ENCODE measurements at regions not wholly inside any gene's neighbourhood (a gene's known extent, or its start where the extent isn't known, plus 50 kb on each side); places are given as distances from the start of the nearest gene placed in this dataset.
"Not testable (repeated sequence)": the region's sequence is repeated elsewhere in the genome, so short reads cannot be mapped to it uniquely, and the experiment has no call there.

GRCh38 chr20:55038684-55039083, 563.3 kb downstream of the DOK5 start:
- FAIRE-seq: no peak

GRCh38 chr20:55031971-55032370, 556.6 kb downstream of the DOK5 start:
- no peak for FAIRE-seq

DNA sequence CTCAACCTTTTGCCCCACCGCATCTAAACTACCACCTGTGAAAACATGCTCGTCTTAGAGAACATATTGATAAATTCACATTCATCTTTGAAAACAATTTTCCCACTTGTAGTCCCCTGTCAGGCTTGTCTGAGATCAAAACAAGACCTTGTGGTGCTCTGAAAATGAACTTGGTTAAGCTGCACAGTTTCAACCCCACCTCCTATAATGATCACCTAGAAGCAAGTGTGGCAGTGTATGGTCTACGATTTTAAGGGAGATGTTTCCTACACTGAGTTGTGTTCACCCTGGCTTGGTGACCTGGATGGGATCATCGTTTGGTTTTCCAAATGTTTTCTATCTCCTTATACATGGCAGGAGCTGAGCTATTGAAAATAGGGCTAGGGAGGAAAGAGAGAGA, 539.4 kb downstream of the DOK5 start:
- no peak for FAIRE-seq

- no peak for FAIRE-seq
These were observed 535.4 kb downstream of the DOK5 start for GRCh38 chr20:55010761-55011160.

GRCh38 chr20:55009066-55009465, 533.7 kb downstream of the DOK5 start:
- FAIRE-seq: no peak

GRCh38 chr20:55004044-55004443, 528.7 kb downstream of the DOK5 start:
- no peak for FAIRE-seq

- no peak for FAIRE-seq
These were observed 520.2 kb downstream of the DOK5 start for GRCh38 chr20:54995553-54995952.

DNA sequence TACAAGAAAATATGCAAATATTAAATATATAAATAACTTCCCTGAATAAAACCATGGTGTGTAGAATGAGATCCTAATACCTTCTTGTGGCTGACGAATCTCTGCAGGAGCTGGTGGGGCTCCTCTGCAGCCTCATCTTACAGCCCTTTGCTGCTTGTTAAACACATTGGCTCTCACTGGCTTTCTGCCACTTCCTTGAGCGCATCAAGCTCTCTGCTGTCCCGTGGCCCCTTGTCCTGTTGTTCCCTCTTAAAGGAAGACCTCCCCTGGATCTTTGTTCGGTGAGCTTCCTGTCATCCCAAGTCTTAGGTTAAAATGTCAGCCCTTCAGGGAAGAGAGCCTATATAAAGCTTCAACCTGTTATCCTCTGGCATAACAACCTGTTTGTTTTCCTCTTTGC, 519.6 kb downstream of the DOK5 start:
- FAIRE-seq: no peak

GRCh38 chr20:54985091-54985490, 509.7 kb downstream of the DOK5 start:
- FAIRE-seq: no peak

DNA sequence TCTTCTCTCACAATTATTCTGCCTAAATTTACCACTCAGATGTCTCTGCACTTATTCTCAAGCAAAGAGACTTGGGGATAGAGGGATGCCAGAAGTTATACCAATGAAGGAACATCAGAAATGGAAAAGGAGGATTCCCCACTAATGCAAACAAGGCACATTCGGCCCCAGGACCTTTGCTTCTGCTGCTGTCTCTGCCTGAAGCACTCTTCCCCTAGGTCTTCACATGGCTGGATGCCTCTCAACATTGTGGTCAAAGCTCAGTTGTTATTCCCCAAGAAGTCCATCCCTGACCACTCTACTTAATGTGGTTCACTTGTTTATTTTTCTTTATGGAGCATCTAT, 508.7 kb downstream of the DOK5 start:
- no peak for FAIRE-seq

- FAIRE-seq: not testable (repeated sequence)
These were observed 508.2 kb downstream of the DOK5 start for GRCh38 chr20:54983394-54984103.

DNA sequence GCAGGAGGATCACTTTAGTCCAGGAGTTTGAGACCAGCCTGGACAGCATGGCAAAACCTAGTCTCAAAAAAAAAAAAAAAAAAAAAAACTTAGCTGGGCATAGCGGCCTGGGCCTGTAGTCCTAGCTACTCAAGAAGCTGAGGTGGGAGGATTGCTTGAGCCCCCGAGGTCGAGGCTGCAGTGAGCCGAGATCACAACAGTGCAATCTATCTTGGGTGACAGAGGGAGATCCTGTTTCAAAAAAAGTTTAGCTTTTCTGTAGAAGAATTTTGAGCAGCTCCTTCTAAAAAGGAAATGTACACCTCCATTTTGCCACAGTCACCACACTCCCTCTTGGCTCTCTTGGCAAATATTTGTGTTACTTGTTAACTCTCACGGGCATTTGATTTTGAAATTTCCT, 505.8 kb downstream of the DOK5 start:
- FAIRE-seq: no peak

DNA sequence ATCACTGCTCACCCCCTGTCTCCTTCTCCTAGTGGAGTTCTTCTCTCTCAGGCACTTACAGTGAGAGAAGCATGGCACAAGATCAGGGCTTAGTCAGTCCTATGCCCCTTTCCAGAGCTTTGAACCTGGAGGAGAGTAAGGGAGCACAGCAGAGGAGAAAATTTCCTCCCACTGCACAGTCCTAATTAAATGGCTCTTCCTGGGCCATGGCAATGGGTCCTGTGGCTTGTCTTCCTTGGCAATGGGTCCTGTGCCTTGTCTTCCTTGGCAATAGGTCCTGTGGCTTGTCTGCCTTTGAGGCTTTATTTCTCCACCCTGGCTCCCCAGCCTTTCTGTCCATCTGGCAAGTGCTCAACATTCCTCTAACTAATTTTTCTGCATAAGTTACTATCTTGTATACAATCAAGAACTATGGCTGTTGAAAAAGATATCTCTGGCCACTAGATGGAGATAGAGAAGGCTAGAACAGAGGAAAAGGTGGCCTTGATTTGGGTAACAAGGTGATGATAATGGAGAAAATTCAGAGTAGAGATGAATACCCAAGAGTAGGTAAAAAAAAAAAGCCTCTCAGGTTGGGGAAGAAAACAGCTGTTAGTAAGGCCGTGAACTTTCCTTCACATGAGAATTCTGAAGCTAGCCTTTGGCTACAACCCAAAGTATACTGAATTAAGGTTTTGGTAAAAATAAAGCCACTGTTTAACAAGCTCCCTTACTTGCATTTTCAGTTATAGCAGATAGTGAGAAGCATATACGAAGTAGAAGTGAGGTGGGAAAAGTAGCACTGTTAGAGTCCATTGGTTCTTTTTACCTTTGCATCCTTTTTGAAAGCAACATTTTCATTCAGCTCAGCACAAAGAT, 504.9 kb downstream of the DOK5 start:
- FAIRE-seq: no peak

DNA sequence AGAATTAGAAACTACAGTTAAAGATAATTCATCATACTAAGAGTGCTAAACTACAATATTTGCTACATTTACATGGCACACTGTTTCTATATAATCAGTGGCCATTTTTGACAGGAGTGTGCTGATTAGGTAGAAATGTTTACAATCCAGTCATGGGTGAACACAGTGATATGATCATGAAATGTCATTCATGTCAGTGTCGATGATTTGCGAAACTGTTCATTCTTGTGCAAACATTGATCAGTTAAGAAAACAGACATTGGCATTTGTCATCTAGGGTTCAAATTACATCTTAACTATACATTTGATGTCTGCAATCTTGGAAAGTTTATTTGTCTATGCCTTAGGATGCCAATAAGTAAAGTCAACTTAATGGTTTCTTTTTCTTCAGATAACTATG, 474.9 kb downstream of the DOK5 start:
- FAIRE-seq: no peak

- FAIRE-seq: no peak
These were observed 466.3 kb downstream of the DOK5 start for GRCh38 chr20:54941666-54942065.

DNA sequence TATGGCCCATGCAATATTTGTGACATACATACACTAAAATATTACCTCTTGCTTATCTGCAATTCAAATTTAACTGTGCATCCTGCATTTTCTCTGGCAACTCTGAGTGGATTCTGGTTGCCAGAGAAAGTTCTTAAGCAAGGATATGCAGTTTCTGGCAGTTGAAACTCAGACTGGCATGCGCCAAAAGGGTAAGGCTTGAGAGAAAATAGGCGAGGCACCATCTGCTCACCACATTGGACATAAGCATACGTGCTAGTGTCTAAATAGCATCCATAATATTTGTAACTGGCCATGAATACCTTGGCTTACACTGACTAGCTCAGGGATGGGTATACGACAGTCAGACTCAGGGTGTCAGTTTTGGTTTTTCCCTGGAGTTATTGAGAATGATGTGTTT, 465.1 kb downstream of the DOK5 start:
- FAIRE-seq: no peak

GRCh38 chr20:54938707-54939106, 463.3 kb downstream of the DOK5 start:
- no peak for FAIRE-seq

- FAIRE-seq: no peak
These were observed 458.0 kb downstream of the DOK5 start for GRCh38 chr20:54933212-54933904.

GRCh38 chr20:54929191-54929590, 453.8 kb downstream of the DOK5 start:
- no peak for FAIRE-seq

DNA sequence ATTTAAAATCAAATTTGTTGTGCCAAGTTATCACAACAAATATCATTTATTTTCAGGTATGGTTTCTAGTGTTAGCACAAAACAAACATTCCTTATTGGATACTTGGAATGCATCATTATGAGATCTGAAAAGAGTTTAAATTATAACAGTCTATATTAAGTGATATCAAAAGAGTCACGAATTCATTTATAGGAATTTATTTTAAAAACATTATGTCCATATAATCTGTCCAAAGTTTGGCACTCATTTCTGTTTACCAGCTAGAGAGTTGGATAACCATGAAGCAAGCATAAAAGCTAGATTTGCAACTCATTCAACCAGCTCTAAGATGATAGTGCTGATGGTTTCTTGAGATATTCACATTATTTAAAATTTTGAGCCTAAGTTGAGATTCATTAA, 453.2 kb downstream of the DOK5 start:
- no peak for FAIRE-seq

DNA sequence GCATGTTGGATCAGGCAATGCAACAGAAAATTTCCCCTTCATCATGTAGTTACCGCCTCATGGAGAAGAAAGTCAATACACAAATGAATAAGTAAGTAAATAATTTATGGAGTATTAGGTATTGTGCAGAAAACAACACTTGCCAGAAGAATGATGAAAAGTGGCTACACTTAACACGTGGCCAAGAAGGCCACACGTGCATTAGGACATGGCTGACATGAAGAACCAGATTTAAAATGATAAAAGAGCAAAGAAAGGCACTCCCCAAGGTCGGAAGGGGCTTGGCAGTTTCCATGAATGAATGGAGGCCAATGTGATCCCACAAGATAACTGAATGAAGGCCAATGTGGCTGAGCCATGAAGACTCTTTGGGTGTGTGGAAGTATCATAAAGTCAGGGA, 447.2 kb downstream of the DOK5 start:
- FAIRE-seq: no peak

DNA sequence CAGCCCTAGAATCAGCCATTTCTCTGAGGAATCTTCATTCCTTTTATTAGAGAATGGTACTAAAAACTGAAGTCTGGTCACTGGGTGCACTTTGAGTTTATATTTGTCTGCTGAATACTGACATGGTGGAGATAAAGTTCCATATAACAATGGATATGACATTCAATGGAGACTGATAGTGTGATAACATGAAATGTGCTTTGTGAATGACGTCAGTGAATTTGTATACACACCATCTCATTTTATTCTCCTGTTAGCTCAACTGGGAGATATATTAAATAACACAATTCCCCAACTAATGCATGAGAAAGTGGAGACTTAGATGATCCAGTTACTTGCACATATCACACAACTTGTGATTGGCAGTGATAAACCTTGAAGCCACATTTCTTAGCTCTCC, 446.7 kb downstream of the DOK5 start:
- no peak for FAIRE-seq

GRCh38 chr20:54920491-54920890, 445.1 kb downstream of the DOK5 start:
- no peak for FAIRE-seq

GRCh38 chr20:54918993-54919392, 443.6 kb downstream of the DOK5 start:
- not testable (repeated sequence) for FAIRE-seq
